ENCODE measurements at regions not wholly inside any gene's neighbourhood (a gene's known extent, or its start where the extent isn't known, plus 50 kb on each side); places are given as distances from the start of the nearest gene placed in this dataset.

DNA sequence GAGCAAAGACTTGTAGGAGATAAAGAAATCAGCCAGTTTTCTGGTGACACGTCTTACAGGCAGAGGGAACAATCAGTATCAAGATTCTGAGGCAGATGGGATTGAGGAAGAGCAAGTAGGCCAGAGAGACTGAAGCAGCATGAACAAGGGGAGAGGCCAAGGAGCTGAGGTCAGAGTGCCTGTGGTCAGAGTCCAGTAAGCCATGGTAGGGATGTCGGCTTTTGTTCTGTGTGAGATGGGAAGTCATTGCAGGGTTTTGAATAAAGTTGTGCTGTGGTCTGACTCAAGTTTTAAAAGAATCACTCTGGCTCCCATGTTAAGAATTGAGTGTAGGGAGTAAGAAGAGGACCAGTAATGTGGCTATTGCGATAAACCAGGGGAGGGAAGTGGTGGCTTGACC, 85.9 kb upstream of the IVNS1ABP start:
- ATAC-seq = no peak
- DNase-seq (ENCODE audit: low read depth in 1 of 2, low spot score in 1 of 2) = no peak
- no peaks in the 10 kb centered on the region for H3K9me3 ChIP-seq
- ChIA-PET CTCF (no interaction called here), POLR2A (no interaction called here)
- TF ChIP-seq MAZ (IDR thresholded peaks at IDR 0.05; ENCODE audit: borderline replicate concordance, low read depth, low read length) = no peak
- TF ChIP-seq, protein P1, sequence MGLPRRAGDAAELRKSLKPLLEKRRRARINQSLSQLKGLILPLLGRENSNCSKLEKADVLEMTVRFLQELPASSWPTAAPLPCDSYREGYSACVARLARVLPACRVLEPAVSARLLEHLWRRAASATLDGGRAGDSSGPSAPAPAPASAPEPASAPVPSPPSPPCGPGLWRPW (IDR thresholded peaks at IDR 0.05) = no peak
- TF ChIP-seq HEYL (CRISPR knock-in tag; IDR thresholded peaks at IDR 0.05) = no peak
- TF ChIP-seq NFE2L2 (conservative IDR thresholded peaks at IDR 0.05; ENCODE audit: low read length) = no peak
- TF ChIP-seq TP53 (CRISPR knock-in tag; IDR thresholded peaks at IDR 0.05) = no peak
- no peak overlapping the region for H3K4me2 ChIP-seq
- H3K27ac ChIP-seq = no peak overlapping the region
- 85% methylated on average over 3 of the region's 3 CpGs for whole genome bisulfite sequencing (ENCODE audit: missing lambda C conversion rate)
- H3K4me3 ChIP-seq = no peak overlapping the region
- no peak for FAIRE-seq
- H3K4me1 ChIP-seq = peaks cover 21% of the 10 kb centered on the region

DNA sequence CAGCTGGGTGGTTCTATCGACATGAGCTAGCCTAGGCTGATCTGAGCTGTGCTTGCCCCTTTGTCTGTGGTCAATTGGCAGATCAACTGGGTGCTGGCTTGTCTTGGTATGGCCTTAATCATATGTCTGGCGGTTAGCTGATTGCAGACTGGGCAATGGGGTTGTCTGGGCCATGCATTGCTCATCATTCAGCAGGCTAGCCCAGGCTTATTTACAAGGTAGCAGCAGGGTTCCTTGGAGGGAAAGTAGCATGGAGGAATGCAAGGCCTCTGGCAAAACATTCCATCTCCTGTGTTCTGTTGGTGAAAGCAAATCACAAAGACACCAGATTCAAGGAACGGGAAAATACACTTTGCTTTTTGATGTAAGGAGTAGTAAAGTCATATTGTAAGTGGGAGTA, 84.0 kb upstream of the IVNS1ABP start:
- no peak overlapping the region for H3K4me3 ChIP-seq
- H3K27ac ChIP-seq = peak overlapping the region in 1 of 2 experiments; percentile 69; a peak in 4 of 6 replicates
- DNase-seq (ENCODE audit: low read depth in 1 of 2, low spot score in 1 of 2) (peak in 1 of 2 experiments; percentile 56), FAIRE-seq (no peak), ATAC-seq (peak; percentile 43 to 84; a peak in 5 of 6 replicates)
- TF ChIP-seq SMC3 (IDR thresholded peaks at IDR 0.05) (no peak), PHF8 (IDR thresholded peaks at IDR 0.05; ENCODE audit: borderline replicate concordance, low read depth) (no peak), GATA3 (IDR thresholded peaks at IDR 0.05; ENCODE audit: borderline replicate concordance) (peak; percentile 21; the same call in 1 of the 2 replicates)
- TF ChIP-seq, protein P2, sequence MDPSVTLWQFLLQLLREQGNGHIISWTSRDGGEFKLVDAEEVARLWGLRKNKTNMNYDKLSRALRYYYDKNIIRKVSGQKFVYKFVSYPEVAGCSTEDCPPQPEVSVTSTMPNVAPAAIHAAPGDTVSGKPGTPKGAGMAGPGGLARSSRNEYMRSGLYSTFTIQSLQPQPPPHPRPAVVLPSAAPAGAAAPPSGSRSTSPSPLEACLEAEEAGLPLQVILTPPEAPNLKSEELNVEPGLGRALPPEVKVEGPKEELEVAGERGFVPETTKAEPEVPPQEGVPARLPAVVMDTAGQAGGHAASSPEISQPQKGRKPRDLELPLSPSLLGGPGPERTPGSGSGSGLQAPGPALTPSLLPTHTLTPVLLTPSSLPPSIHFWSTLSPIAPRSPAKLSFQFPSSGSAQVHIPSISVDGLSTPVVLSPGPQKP (IDR thresholded peaks at IDR 0.05; ENCODE audit: low read depth, low read length) = no peak
- POLR2A ChIA-PET = no interaction called here
- CTCF ChIA-PET = interaction anchor here (1.5 kb wide), 1 partner anchor 195 kb away, joined by 5 read pairs; no protein-coding TSS in a partner anchor
- 77% methylated on average over 3 of the region's 3 CpGs for WGBS (ENCODE audit: missing lambda C conversion rate)
- peaks cover 24% of the 10 kb centered on the region for H3K4me1 ChIP-seq
- no peaks in the 10 kb centered on the region for H3K9me3 ChIP-seq
- no peak overlapping the region; the same call in 2 of the 3 replicates for H3K4me2 ChIP-seq

DNA sequence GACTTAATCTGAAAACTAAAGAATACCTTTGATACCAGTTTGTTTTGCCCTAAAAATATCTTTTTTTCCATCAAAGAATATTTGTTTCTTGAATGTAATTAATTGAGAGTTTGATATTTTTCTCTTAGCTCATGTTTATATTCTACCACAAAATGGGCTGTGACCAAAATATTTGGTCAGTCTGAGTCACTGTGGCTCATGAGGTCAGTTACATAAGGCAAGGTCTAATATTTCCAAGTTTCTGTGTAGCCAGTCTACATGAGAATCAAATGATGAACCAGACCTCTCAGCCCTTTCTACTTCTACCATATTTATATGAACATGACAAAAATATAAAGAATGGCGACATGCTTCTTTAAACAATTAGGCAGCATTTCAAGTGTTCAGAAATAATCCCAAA, 83.0 kb upstream of the IVNS1ABP start:
- Histone ChIP-seq H3K4me3 (no peak overlapping the region), H3K9me3 (no peaks in the 10 kb centered on the region), H3K4me1 (peaks cover 22% of the 10 kb centered on the region), H3K27ac (peak overlapping the region in 1 of 2 experiments; percentile 69; a peak in 3 of 6 replicates), H3K4me2 (0 out of 3 replicates have a peak overlapping the region, but pooled peaks have one; percentile 4)
- ATAC-seq (0 out of 6 replicates have a peak, but pooled peaks of 1 of the 2 experiments have one; percentile 38), FAIRE-seq (no peak), DNase-seq (ENCODE audit: low read depth in 1 of 2, low spot score in 1 of 2) (no peak)
- POLR2A ChIA-PET = no interaction called here
- CTCF ChIA-PET = interaction anchor here (1.5 kb wide), 1 partner anchor 196 kb away, joined by 5 read pairs; no protein-coding TSS in a partner anchor
- TF ChIP-seq NR3C1 (IDR thresholded peaks at IDR 0.05) (no peak), FOSL2 (IDR thresholded peaks at IDR 0.05) (no peak), FOSL2 (CRISPR knock-in tag; IDR thresholded peaks at IDR 0.05) (peak; percentile 25)
- WGBS (ENCODE audit: missing lambda C conversion rate) = 58% methylated on average over 1 of the region's 1 CpG

DNA sequence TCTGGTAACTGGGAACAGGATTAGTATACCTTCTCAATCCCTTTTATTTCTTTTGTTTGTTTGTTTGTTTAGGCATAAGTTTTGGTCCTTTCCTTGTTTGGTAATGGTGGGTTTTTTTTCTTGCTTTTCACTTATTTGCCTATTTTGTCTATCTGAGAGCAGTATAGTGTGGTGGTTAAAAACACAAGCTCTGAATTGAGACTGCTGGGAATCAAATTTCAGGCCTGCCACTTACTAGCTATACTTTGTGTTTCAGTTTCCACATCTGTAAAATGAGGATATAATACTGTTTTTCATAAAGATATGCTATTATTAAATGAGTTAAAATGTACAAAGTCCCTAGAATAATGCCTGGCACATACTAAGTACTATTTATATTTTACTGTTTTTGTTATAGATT, 81.6 kb upstream of the IVNS1ABP start:
- no peak overlapping the region for H3K4me2 ChIP-seq
- peaks cover 19% of the 10 kb centered on the region for H3K4me1 ChIP-seq
- CTCF ChIA-PET = no interaction called here
- H3K27ac ChIP-seq = no peak overlapping the region
- H3K4me3 ChIP-seq = no peak overlapping the region
- H3K9me3 ChIP-seq = no peaks in the 10 kb centered on the region
- no peak for TF ChIP-seq EHMT2 (IDR thresholded peaks at IDR 0.05; ENCODE audit: low read depth)
- no peak for TF ChIP-seq NFE2L2 (conservative IDR thresholded peaks at IDR 0.05; ENCODE audit: low read length)
- TF ChIP-seq CBX8 (IDR thresholded peaks at IDR 0.05) = no peak
- no peak for TF ChIP-seq CEBPB (IDR thresholded peaks at IDR 0.05)
- TF ChIP-seq, protein P3, sequence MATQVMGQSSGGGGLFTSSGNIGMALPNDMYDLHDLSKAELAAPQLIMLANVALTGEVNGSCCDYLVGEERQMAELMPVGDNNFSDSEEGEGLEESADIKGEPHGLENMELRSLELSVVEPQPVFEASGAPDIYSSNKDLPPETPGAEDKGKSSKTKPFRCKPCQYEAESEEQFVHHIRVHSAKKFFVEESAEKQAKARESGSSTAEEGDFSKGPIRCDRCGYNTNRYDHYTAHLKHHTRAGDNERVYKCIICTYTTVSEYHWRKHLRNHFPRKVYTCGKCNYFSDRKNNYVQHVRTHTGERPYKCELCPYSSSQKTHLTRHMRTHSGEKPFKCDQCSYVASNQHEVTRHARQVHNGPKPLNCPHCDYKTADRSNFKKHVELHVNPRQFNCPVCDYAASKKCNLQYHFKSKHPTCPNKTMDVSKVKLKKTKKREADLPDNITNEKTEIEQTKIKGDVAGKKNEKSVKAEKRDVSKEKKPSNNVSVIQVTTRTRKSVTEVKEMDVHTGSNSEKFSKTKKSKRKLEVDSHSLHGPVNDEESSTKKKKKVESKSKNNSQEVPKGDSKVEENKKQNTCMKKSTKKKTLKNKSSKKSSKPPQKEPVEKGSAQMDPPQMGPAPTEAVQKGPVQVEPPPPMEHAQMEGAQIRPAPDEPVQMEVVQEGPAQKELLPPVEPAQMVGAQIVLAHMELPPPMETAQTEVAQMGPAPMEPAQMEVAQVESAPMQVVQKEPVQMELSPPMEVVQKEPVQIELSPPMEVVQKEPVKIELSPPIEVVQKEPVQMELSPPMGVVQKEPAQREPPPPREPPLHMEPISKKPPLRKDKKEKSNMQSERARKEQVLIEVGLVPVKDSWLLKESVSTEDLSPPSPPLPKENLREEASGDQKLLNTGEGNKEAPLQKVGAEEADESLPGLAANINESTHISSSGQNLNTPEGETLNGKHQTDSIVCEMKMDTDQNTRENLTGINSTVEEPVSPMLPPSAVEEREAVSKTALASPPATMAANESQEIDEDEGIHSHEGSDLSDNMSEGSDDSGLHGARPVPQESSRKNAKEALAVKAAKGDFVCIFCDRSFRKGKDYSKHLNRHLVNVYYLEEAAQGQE (IDR thresholded peaks at IDR 0.05) = no peak
- TF ChIP-seq JUN (IDR thresholded peaks at IDR 0.05) = no peak
- no peak for TF ChIP-seq ZC3H11A (IDR thresholded peaks at IDR 0.05)
- TF ChIP-seq, protein P4, sequence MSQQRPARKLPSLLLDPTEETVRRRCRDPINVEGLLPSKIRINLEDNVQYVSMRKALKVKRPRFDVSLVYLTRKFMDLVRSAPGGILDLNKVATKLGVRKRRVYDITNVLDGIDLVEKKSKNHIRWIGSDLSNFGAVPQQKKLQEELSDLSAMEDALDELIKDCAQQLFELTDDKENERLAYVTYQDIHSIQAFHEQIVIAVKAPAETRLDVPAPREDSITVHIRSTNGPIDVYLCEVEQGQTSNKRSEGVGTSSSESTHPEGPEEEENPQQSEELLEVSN (IDR thresholded peaks at IDR 0.05; ENCODE audit: borderline replicate concordance, low read depth) = no peak
- ATAC-seq (no peak), DNase-seq (ENCODE audit: low read depth in 1 of 2, low spot score in 1 of 2) (no peak), FAIRE-seq (no peak)
- POLR2A ChIA-PET = no interaction called here
